Keratinocyte (primary cell): ENCODE measurements at regions not wholly inside any gene's neighbourhood (a gene's known extent, or its start where the extent isn't known, plus 50 kb on each side); places are given as distances from the start of the nearest gene placed in this dataset.

Source experiments
- CTCF ChIP-seq, 3 experiments: IDR thresholded peaks in 1 of 3; conservative IDR thresholded peaks in 1 of 3; optimal IDR thresholded peaks in 1 of 3; 2 replicates in 2 of 3; 3 replicates in 1 of 3; pipeline versions ENCODE3 to v1.5.1; 2011; ENCODE audit warnings: low read length in 3 of 3, mild to moderate bottlenecking in 3 of 3, moderate library complexity in 2 of 3, control low read depth in 1 of 3, inconsistent platforms in 1 of 3; ENCODE audit not compliant: insufficient read depth in 2 of 3; ENCODE audit errors: extremely low read depth in 1 of 3
- EZH2 ChIP-seq: IDR thresholded peaks from one replicate; pipeline ENCODE4 v1.6.1; 2012; ENCODE audit warnings: inconsistent platforms, mild to moderate bottlenecking, low read length, moderate library complexity

GRCh38 chr6:125406741-125407140 is 105.0 kb upstream of the HDDC2 start:
- TF ChIP-seq CTCF (optimal IDR thresholded peaks at IDR 0.05 in 1 of 3, IDR thresholded peaks at IDR 0.05 in 1 of 3, conservative IDR thresholded peaks at IDR 0.05 in 1 of 3; ENCODE audit: extremely low read depth in 1 of 3, insufficient read depth in 2 of 3, low read length in 3 of 3) (no peak), EZH2 (no peak)
